T-helper 2 cell treated with Interferon-gamma antibody and Interleukin-4, amounts not matched to agents 5 μg/mL and 100 μg/mL, for 36 hours (primary cell): ENCODE measurements at regions not wholly inside any gene's neighbourhood (a gene's known extent, or its start where the extent isn't known, plus 50 kb on each side); places are given as distances from the start of the nearest gene placed in this dataset.
"Not testable (repeated sequence)": the region's sequence is repeated elsewhere in the genome, so short reads cannot be mapped to it uniquely, and the experiment has no call there.

Source experiments
- DNase-seq: peaks from one replicate; pipeline ENCODE4 v3.0.0; 2021; ENCODE audit warnings: low spot score
- H3K27ac Mint-ChIP-seq: one replicate; pipeline ENCODE4 v1.8.0; 2021; ENCODE audit warnings: mild to moderate bottlenecking, mixed read lengths
- H3K27me3 Mint-ChIP-seq: one replicate; pipeline ENCODE4 v1.8.0; 2021; ENCODE audit warnings: low read depth, mixed read lengths
- H3K36me3 Mint-ChIP-seq: one replicate; pipeline ENCODE4 v1.8.0; 2021; ENCODE audit warnings: low read depth, mixed read lengths
- H3K4me1 Mint-ChIP-seq: one replicate; pipeline ENCODE4 v1.8.0; 2021; ENCODE audit warnings: low read depth, mixed read lengths
- H3K4me3 Mint-ChIP-seq: one replicate; pipeline ENCODE4 v1.8.0; 2022; ENCODE audit warnings: mild to moderate bottlenecking, moderate library complexity, mixed read lengths
- H3K9me3 Mint-ChIP-seq: one replicate; pipeline ENCODE4 v1.8.0; 2021; ENCODE audit warnings: mixed read lengths

- DNase-seq = no peak
- Mint-ChIP-seq H3K27me3 (no peaks in the 10 kb centered on the region), H3K27ac (no peak overlapping the region), H3K9me3 (no peaks in the 10 kb centered on the region), H3K4me1 (no peaks in the 10 kb centered on the region), H3K4me3 (no peak overlapping the region), H3K36me3 (no peaks in the 10 kb centered on the region)
Measured at GRCh38 chr14:105622329-105622955, 96.1 kb downstream of the TMEM121 start.

DNA sequence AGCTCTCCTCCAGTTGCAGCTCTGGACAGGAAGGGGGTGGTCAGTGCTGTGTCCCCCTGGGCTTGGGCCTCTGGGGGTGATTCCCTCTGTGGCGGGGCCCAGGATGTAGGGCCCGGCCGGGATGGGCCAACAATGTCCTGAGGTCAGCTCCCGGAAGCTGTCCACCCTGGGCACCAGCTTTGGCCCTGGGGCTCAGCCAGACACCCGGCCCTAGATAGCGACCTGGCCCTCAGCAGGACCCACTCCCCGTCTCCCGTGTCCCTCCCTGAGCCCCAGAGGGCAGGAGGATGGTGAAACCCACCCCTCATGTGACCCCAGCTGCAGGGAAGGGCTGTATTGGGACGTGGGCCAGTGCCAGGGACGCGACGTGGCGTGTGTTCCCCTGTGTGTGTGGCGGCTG, 96.8 kb downstream of the TMEM121 start:
- DNase-seq, H3K27me3 Mint-ChIP-seq, H3K4me3 Mint-ChIP-seq: not testable (repeated sequence)

GRCh38 chr14:105624346-105624745, 98.0 kb downstream of the TMEM121 start:
- H3K27me3 Mint-ChIP-seq, H3K4me1 Mint-ChIP-seq, H3K4me3 Mint-ChIP-seq, DNase-seq, H3K36me3 Mint-ChIP-seq, H3K27ac Mint-ChIP-seq, H3K9me3 Mint-ChIP-seq: not testable (repeated sequence)

More for the DNA sequence above, 96.8 kb downstream of the TMEM121 start:
- H3K4me1 Mint-ChIP-seq, H3K27ac Mint-ChIP-seq, H3K36me3 Mint-ChIP-seq, H3K9me3 Mint-ChIP-seq: not testable (repeated sequence)

DNA sequence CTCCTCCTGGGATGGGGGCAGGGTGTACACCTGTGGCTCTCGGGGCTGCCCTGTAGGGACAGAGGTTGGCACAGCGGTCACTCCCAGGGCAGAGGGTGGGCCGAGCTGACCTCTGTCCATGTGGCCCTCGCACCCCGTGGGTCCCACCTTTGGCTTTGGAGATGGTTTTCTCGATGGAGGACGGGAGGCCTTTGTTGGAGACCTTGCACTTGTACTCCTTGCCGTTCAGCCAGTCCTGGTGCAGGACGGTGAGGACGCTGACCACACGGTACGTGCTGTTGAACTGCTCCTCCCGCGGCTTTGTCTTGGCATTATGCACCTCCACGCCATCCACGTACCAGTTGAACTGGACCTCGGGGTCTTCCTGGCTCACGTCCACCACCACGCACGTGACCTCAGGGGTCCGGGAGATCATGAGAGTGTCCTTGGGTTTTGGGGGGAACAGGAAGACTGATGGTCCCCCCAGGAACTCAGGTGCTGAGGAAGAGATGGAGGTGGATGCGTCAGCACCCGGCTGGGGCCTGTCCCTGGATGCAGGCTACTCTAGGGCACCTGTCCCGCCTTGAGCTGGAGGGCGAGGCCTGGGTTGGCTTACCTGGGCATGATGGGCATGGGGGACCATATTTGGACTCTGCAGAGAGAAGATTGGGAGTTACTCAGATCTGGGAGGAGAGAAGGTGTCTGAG, 98.5 kb downstream of the TMEM121 start:
- not testable (repeated sequence) for H3K9me3 Mint-ChIP-seq, H3K27ac Mint-ChIP-seq, DNase-seq, H3K4me1 Mint-ChIP-seq, H3K4me3 Mint-ChIP-seq, H3K27me3 Mint-ChIP-seq, H3K36me3 Mint-ChIP-seq

- H3K27me3 Mint-ChIP-seq, H3K4me1 Mint-ChIP-seq, DNase-seq, H3K4me3 Mint-ChIP-seq, H3K9me3 Mint-ChIP-seq, H3K36me3 Mint-ChIP-seq, H3K27ac Mint-ChIP-seq: not testable (repeated sequence)
Measured at GRCh38 chr14:105625448-105625847, 99.1 kb downstream of the TMEM121 start.

DNA sequence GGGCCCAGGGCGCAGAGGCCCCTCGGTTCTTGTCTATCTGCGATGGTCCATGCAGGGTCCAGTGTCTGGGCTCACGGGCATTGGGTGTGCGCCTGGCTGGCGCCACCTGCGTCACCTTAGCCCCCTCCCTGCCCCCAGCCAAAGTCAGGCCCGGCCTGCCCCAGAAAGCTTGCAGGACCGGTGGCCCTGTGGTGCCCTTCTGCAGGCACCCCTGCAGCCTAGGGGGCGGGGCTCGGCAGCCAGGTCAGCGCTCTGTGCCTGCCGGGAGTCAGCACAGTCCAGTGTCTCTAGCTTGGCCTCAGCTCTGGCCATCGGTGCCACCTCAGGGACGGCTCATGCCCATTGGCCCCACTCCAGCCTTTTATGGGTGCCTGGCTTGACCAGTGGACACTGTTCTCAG, 99.7 kb downstream of the TMEM121 start:
- H3K36me3 Mint-ChIP-seq, H3K27ac Mint-ChIP-seq, H3K27me3 Mint-ChIP-seq, H3K4me1 Mint-ChIP-seq, H3K4me3 Mint-ChIP-seq, H3K9me3 Mint-ChIP-seq, DNase-seq: not testable (repeated sequence)

DNA sequence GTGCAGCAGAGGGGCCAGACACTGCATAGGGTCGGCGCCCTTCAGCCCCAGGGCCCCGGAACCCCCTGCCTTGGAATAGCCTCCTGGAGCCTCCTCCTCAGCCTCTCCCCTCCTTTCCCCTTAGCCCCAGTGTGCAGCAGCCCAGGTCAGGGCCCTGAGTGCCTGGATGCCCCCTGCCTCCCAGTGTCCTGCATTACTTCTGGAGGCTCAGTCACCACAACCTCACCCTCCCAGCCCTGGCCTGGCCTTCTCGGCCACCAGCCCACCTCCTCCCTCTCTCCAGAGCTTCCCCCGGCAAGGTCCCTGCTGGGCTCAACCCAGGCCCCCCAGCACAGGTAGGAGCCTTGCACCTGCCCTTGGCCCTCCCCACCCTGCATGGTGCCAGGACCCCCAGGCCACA, 100.3 kb downstream of the TMEM121 start:
- not testable (repeated sequence) for H3K4me1 Mint-ChIP-seq, H3K27ac Mint-ChIP-seq, H3K9me3 Mint-ChIP-seq, H3K4me3 Mint-ChIP-seq, H3K27me3 Mint-ChIP-seq, H3K36me3 Mint-ChIP-seq, DNase-seq

GRCh38 chr14:105627287-105627686, 100.9 kb downstream of the TMEM121 start:
- H3K27ac Mint-ChIP-seq, H3K27me3 Mint-ChIP-seq, H3K4me3 Mint-ChIP-seq, DNase-seq, H3K4me1 Mint-ChIP-seq, H3K9me3 Mint-ChIP-seq, H3K36me3 Mint-ChIP-seq: not testable (repeated sequence)

DNA sequence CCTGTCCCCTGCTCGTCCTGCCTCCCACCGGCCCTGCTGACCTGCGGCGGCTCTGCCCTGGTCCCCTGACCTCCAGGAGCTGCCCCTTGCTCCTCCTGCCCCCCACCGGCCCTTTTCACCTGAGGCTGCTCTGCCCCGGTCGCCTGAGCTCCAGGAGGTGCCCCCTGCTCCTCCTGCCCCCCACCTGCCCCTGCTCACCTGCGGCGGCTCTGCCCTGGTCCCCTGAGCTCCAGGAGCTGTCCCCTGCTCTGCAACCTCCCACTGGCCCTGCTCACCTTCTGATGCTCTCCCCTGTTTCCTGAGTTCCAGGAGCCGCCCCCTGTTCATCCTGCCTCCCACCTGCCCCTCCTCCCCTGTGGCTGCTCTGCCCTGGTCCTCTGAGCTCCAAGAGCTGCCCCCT, 101.3 kb downstream of the TMEM121 start:
- Mint-ChIP-seq H3K36me3 (no peaks in the 10 kb centered on the region), H3K27me3 (peaks cover 3% of the 10 kb centered on the region), H3K4me3 (no peak overlapping the region), H3K27ac (no peak overlapping the region), H3K4me1 (no peaks in the 10 kb centered on the region), H3K9me3 (no peaks in the 10 kb centered on the region)
- DNase-seq = no peak

- not testable (repeated sequence) for H3K4me3 Mint-ChIP-seq, H3K9me3 Mint-ChIP-seq, H3K27me3 Mint-ChIP-seq, DNase-seq, H3K27ac Mint-ChIP-seq, H3K4me1 Mint-ChIP-seq, H3K36me3 Mint-ChIP-seq
Measured at GRCh38 chr14:105628126-105628525, 101.7 kb downstream of the TMEM121 start.

DNA sequence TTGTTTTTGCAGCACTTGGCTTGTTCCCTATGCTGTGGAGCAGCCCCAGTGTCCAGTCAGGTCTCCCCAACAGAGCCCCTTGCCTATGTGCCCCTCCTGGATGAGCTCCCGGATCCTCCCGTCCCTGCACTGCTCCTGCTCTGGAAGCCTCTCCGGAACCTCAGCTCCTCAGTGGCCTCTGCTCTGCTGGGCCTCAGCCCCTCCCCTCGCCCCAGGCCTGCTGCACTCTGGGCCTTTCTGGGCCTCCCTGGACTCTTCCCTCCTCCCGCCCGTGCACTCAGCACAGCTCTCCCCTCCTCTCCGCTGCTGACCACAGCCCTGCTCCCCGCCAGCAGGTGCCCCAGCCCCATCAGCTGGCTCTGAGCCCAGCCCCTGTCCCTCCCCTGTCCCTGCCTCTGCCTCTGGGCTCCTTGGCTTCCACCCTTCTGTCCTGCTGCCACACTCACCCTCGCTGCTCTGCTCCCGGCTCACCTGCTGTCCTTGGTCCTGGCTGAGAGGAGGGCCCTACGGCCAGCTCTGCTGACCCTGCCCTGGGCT, 102.2 kb downstream of the TMEM121 start:
- not testable (repeated sequence) for H3K27me3 Mint-ChIP-seq, H3K36me3 Mint-ChIP-seq, H3K4me1 Mint-ChIP-seq, H3K27ac Mint-ChIP-seq, DNase-seq, H3K9me3 Mint-ChIP-seq, H3K4me3 Mint-ChIP-seq

DNA sequence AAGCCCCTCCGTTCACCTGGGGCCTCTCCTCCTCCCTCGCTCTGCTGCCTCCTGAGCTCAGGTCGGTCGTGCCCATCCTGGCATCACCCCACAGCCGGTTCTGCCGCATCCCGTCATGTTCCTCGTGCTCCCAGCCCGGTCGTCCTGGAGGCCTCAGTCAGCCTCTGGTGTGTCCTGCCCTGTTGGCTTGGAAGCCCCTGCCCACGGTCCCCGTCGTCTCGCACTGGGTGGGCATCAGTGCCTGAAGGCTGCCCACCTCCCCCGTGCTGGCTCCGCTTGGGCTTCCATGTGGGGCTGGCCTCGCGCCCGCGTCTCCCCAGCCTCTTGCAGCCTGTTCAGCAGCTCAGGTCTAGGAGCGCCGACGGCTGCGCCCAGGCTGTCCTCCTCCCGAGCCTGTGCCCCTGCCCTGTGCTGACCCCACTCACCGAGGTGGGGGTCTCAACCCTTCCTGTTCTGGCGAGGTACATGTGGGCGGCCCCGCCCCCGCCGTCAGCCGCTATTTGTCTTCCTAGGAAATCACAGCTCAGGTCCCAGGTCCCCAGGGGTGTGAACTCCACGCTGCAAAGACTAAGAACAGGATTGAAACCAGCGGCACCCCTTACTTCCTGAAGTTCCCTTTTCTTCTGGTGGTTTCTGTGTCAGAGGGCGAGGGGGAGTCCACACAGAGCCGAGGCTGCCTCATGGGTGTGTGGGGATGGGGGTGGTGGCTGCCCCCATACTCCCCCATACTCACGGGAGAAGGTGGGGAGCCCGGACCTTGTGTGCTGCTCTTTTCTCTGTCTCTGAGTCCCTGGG, 102.9 kb downstream of the TMEM121 start:
- DNase-seq, H3K27ac Mint-ChIP-seq, H3K36me3 Mint-ChIP-seq, H3K4me3 Mint-ChIP-seq, H3K4me1 Mint-ChIP-seq, H3K27me3 Mint-ChIP-seq, H3K9me3 Mint-ChIP-seq: not testable (repeated sequence)

DNA sequence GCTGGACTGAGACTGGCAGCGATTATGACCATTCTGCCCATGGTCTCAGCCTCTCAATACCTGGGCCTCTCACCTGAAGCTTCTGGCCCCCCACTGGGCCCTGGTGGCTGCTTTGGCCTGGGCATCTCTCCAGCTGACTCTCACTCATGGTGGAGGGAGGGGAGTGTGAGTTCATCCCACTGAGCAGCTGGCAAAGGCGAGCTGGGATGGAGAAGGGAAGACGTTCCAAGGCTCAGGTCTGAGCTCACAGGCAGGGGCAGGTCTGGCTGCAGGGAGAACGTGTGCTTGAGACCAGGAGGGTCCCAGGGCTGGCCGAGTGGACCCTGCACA, 103.5 kb downstream of the TMEM121 start:
- no peak overlapping the region for H3K27ac Mint-ChIP-seq
- peaks cover 3% of the 10 kb centered on the region for H3K27me3 Mint-ChIP-seq
- H3K9me3 Mint-ChIP-seq = no peaks in the 10 kb centered on the region
- no peak overlapping the region for H3K4me3 Mint-ChIP-seq
- H3K4me1 Mint-ChIP-seq = no peaks in the 10 kb centered on the region
- DNase-seq = no peak
- no peaks in the 10 kb centered on the region for H3K36me3 Mint-ChIP-seq

DNA sequence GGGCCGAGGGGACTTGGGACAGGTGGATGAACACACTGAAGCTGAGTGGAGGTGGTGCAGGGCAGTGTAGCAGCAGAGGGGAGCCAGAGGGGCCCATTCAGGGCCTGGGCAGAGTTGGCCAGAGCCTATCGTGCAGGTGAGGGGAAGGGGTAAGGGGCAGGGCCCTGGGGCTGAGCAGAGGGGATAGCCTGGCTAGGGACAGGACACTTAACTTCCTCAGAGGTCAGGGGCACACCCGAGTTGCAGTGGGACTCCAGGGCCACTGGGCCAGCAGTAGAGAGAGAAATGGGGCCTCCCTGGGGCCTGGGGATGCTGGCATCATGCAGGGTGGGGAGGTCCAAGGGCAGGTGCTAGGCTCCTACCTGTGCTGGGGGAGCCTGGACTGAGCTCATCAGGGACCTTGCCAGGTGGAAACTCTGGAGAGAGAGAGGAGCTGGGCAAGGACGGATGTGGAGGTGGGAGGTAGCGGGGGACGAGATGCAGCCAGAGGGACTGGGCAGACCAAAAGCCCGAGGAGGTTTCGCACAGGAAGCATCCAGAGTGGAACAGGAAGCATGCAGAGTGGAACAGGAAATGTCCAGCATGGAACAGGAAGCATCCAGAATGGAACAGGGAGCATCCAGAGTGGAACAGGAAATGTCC, 104.0 kb downstream of the TMEM121 start:
- not testable (repeated sequence) for DNase-seq, H3K9me3 Mint-ChIP-seq, H3K4me3 Mint-ChIP-seq, H3K36me3 Mint-ChIP-seq, H3K27ac Mint-ChIP-seq, H3K27me3 Mint-ChIP-seq, H3K4me1 Mint-ChIP-seq
